NT2/D1 (cell line): ENCODE measurements at regions not wholly inside any gene's neighbourhood (a gene's known extent, or its start where the extent isn't known, plus 50 kb on each side); places are given as distances from the start of the nearest gene placed in this dataset.

Experiments used
- DNase-seq: peaks from one replicate; pipeline ENCODE4 v3.0.0-alpha.2; 2011; ENCODE audit warnings: low read depth, low spot score
- H3K27me3 ChIP-seq: 2 replicates; pipeline ENCODE4 v1.6.0; 2011; ENCODE audit warnings: mild to moderate bottlenecking; ENCODE audit not compliant: insufficient read length, insufficient read depth
- H3K36me3 ChIP-seq: 2 replicates; pipeline ENCODE4 v1.6.1; 2011; ENCODE audit warnings: mild to moderate bottlenecking, low read length, mixed read lengths; ENCODE audit not compliant: insufficient read depth, insufficient read length
- H3K4me1 ChIP-seq: 2 replicates; pipeline ENCODE4 v1.5.1; 2011; ENCODE audit not compliant: insufficient read depth, insufficient read length
- H3K4me3 ChIP-seq: 2 replicates; pipeline ENCODE4 v1.5.1; 2011; ENCODE audit warnings: low read depth; ENCODE audit not compliant: insufficient read length
- H3K9ac ChIP-seq: 2 replicates; pipeline ENCODE4 v1.6.0; 2011; ENCODE audit warnings: low read depth; ENCODE audit not compliant: insufficient read length
- H3K9me3 ChIP-seq: 2 replicates; pipeline ENCODE4 v1.5.1; 2011; ENCODE audit warnings: mild to moderate bottlenecking, low read length; ENCODE audit not compliant: insufficient read depth
- SUZ12 ChIP-seq: IDR thresholded peaks from 2 replicates; pipeline ENCODE4 v1.6.1; 2011; ENCODE audit not compliant: insufficient read length, insufficient read depth; ENCODE audit errors: extremely low read depth
- YY1 ChIP-seq: IDR thresholded peaks from 2 replicates; pipeline ENCODE4 v1.6.1; 2011; ENCODE audit not compliant: insufficient read length, insufficient read depth
- ZNF274 ChIP-seq: IDR thresholded peaks from 2 replicates; pipeline ENCODE4 v1.6.1; 2011; ENCODE audit warnings: mild to moderate bottlenecking, low read depth, low read length

DNA sequence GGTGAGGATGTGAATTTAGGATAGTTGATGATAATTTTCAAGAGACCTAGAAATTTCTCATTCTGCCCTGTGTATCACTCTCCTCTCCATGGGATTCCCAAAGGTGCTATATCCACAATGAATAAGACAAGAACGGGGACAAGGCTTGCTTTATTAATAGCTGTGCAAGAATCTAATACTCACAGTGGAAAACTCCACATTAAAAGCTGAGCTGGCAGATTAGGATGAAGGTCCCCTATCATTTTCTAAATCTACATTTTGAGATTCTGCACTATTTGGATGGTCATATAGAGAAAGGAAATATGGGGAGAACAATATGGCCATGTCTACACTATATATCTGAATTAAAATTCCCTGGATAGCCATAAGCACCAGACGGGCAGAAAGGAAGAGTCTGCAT is 411.0 kb upstream of the TGFBR2 start:
- H3K9me3 ChIP-seq = no peaks in the 10 kb centered on the region
- TF ChIP-seq SUZ12 (no peak), YY1 (no peak)
- DNase-seq = no peak
- no peaks in the 10 kb centered on the region for H3K36me3 ChIP-seq
- H3K4me3 ChIP-seq = no peak overlapping the region
- no peaks in the 10 kb centered on the region for H3K4me1 ChIP-seq
- H3K9ac ChIP-seq = no peak overlapping the region
- no peaks in the 10 kb centered on the region for H3K27me3 ChIP-seq

DNA sequence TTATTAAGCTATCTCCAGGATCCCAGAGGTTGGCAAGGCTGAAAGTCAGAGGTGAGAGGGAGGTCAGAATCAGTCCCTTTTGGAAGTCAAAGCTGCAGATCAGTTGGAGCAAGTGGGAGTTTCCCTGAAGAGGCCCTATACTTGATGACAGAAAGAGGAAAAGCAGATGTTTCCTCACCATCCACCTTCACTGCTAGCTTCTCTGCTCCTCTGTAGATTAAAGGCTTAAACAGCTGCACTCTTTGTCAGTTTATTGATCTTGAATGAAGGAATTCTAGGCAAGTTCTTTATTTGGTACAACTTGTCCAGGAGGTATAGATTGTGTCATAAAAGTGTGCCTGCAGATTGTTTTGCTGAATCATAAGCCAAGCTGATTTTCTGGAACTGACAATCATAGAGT is 408.2 kb upstream of the TGFBR2 start:
- Histone ChIP-seq H3K27me3 (no peaks in the 10 kb centered on the region), H3K9me3 (no peaks in the 10 kb centered on the region), H3K4me3 (no peak overlapping the region), H3K9ac (no peak overlapping the region), H3K36me3 (no peaks in the 10 kb centered on the region), H3K4me1 (no peaks in the 10 kb centered on the region)
- no peak for TF ChIP-seq YY1
- TF ChIP-seq SUZ12 = no peak
- no peak for TF ChIP-seq ZNF274
- no peak for DNase-seq

DNA sequence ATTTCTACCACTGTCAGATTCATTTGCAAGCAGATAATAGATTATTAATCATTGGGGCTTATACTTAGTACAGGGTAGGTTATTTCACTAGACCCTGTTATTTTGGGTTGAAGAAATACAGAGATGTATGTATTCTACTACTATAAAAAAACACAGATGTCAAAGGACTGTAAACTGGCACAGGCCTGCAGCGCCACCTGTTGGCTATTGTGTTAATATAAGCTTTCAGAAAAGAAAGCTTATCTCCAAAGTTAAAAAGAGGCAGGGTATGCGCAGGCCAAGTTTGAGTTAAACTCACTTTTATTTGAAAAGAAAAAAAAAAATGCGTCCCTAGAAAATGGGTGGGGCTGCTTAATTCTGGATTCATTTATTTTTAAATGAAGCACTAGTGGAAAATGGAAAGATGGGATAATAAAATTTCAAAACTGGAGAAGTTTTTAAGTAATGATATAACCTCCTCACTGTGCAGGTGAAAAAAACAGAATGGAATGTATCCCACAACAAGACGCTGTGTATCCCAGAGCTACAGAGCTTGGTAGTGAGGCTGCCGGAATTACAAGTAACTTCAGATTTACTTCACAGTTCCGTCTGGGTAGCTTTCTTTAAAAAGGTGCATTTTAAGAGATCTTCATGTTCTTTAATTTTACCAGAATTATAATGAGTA is 407.2 kb upstream of the TGFBR2 start:
- Histone ChIP-seq H3K27me3 (no peaks in the 10 kb centered on the region), H3K9ac (no peak overlapping the region), H3K4me3 (no peak overlapping the region), H3K4me1 (no peaks in the 10 kb centered on the region), H3K9me3 (no peaks in the 10 kb centered on the region), H3K36me3 (no peaks in the 10 kb centered on the region)
- peak; percentile 30 for DNase-seq
- TF ChIP-seq ZNF274 (no peak), YY1 (no peak), SUZ12 (no peak)

DNA sequence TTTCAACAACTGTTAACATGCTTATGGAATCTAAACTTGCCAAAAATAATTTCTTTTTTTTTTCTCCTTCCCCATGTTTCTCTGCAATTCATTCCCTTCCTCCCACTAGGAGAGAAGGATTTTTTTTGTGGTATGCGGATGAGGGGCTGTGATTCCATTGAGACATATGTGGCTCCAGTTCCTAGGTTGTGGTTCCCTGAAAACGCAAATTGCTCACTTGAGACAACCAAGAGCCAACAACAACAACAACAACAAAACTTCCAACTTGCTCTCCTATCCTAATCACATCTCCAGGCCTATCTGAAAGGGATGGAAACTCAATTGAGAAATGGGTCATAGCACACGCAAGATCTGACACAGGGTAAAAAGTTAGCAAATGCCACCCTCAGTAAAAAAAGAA is 406.5 kb upstream of the TGFBR2 start:
- H3K36me3 ChIP-seq = no peaks in the 10 kb centered on the region
- no peak for TF ChIP-seq SUZ12
- H3K9me3 ChIP-seq = no peaks in the 10 kb centered on the region
- DNase-seq = no peak
- no peaks in the 10 kb centered on the region for H3K4me1 ChIP-seq
- no peaks in the 10 kb centered on the region for H3K27me3 ChIP-seq
- H3K9ac ChIP-seq = no peak overlapping the region
- no peak overlapping the region for H3K4me3 ChIP-seq

DNA sequence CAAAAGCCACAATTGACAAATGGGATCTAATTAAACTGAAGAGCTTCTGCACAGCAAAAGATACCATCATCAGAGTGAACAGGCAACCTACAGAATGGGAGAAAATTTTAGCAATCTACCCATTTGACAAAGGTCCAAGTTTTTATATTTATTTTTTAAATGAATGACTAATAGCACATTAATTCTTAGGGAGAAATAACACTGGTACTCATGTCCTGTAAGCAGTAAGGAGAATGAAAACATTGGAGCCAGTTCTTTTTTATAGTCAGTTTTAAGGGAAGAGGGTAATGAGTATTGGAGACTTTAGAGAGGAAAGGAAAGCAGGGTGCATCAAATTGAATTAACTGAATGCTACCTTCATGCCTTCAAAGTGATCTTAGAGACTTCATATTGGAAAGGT is 404.7 kb upstream of the TGFBR2 start:
- no peak overlapping the region for H3K4me3 ChIP-seq
- TF ChIP-seq YY1 = no peak
- TF ChIP-seq ZNF274 = no peak
- no peak for TF ChIP-seq SUZ12
- no peaks in the 10 kb centered on the region for H3K4me1 ChIP-seq

DNA sequence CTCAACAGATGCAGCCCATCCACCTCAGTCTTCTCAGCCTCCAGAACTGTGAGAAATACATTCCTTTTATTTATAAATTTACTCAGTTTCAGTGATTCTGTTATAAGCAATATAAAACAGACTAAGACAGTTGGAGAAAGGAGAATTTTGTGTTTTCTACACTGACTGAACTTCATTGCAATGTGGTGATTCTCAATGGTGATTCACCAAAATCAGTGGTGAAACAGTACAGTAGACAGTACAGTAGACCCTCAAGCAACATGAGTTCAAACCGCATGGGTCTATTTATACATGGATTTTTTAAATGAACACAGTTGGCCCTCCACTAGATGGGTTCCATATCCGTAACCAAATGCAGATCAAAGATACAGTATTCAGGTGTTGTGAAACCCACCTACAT is 403.1 kb upstream of the TGFBR2 start:
- no peaks in the 10 kb centered on the region for H3K4me1 ChIP-seq
- no peaks in the 10 kb centered on the region for H3K36me3 ChIP-seq
- no peaks in the 10 kb centered on the region for H3K27me3 ChIP-seq
- TF ChIP-seq SUZ12 (no peak), ZNF274 (no peak), YY1 (no peak)
- no peaks in the 10 kb centered on the region for H3K9me3 ChIP-seq
- H3K9ac ChIP-seq = no peak overlapping the region
- no peak for DNase-seq
- no peak overlapping the region for H3K4me3 ChIP-seq

More for the DNA sequence above, 404.7 kb upstream of the TGFBR2 start:
- Histone ChIP-seq H3K36me3 (no peaks in the 10 kb centered on the region), H3K9me3 (no peaks in the 10 kb centered on the region), H3K9ac (no peak overlapping the region), H3K27me3 (no peaks in the 10 kb centered on the region)
- DNase-seq = no peak

DNA sequence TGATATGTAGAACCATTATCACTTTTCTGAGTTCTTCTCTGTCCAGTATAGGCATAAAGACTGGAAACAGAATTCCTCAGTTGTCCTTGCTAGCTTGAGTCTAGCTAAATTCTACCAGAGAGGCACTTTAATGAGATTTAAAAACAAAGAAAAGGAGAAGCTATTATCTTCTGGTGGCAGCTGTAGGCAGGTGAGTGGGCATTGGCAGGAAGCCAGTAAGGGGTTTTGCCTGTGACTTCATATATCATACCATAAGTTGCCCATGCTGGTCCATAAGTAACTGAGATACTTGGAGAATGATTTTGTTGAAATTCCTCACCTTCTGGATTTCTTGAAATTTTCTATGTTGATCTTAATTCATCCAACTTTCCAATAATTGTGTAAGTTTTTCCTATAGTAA is 402.3 kb upstream of the TGFBR2 start:
- TF ChIP-seq ZNF274 (no peak), SUZ12 (no peak), YY1 (no peak)
- Histone ChIP-seq H3K4me3 (no peak overlapping the region), H3K4me1 (no peaks in the 10 kb centered on the region), H3K9ac (no peak overlapping the region), H3K9me3 (no peaks in the 10 kb centered on the region), H3K36me3 (no peaks in the 10 kb centered on the region), H3K27me3 (no peaks in the 10 kb centered on the region)
- DNase-seq = no peak
